ENCODE measurements at regions not wholly inside any gene's neighbourhood (a gene's known extent, or its start where the extent isn't known, plus 50 kb on each side); places are given as distances from the start of the nearest gene placed in this dataset.

GRCh38 chr9:13746876-13747275 lies 467.4 kb upstream of the MPDZ start:
- no peak for TF ChIP-seq CTCF (IDR thresholded peaks at IDR 0.05)
- TF ChIP-seq EZH2 (IDR thresholded peaks at IDR 0.05; ENCODE audit: borderline replicate concordance, insufficient read depth, low read depth, low read length, poor library complexity, severe bottlenecking), result no peak

Measured in B cell (primary cell).